GM18519 (cell line): ENCODE measurements at regions not wholly inside any gene's neighbourhood (a gene's known extent, or its start where the extent isn't known, plus 50 kb on each side); places are given as distances from the start of the nearest gene placed in this dataset.
"Not testable (repeated sequence)": the region's sequence is repeated elsewhere in the genome, so short reads cannot be mapped to it uniquely, and the experiment has no call there.

Source experiments
- ATAC-seq: cut with Tn5 transposase; IDR thresholded peaks from one replicate; pipeline ENCODE4 v1.9.1; 2021; ENCODE audit warnings: mild to moderate bottlenecking, moderate library complexity; ENCODE audit not compliant: unreplicated experiment, low FRiP score

- no peak for ATAC-seq
Measured at GRCh38 chr4:97123573-97123972, 1019.7 kb downstream of the STPG2 start.

- ATAC-seq: no peak
Measured at GRCh38 chr4:97132435-97132834, 1010.8 kb downstream of the STPG2 start.

GRCh38 chr4:97134456-97134855 lies 1008.8 kb downstream of the STPG2 start:
- no peak for ATAC-seq

- no peak for ATAC-seq
Measured at GRCh38 chr4:97139791-97140190, 1003.5 kb downstream of the STPG2 start.

GRCh38 chr4:97140545-97140944 lies 1002.7 kb downstream of the STPG2 start:
- ATAC-seq: no peak

GRCh38 chr4:97141332-97141731 lies 1001.9 kb downstream of the STPG2 start:
- ATAC-seq: not testable (repeated sequence)

GRCh38 chr4:97142410-97142809 lies 1000.9 kb downstream of the STPG2 start:
- no peak for ATAC-seq

GRCh38 chr4:97142893-97143292 lies 1000.4 kb downstream of the STPG2 start:
- ATAC-seq: no peak

GRCh38 chr4:97144199-97144598 lies 999.1 kb downstream of the STPG2 start:
- ATAC-seq: no peak

GRCh38 chr4:97150966-97151365 lies 992.3 kb downstream of the STPG2 start:
- no peak for ATAC-seq

- no peak for ATAC-seq
Measured at GRCh38 chr4:97152149-97152548, 991.1 kb downstream of the STPG2 start.

GRCh38 chr4:97153042-97153441 lies 990.2 kb downstream of the STPG2 start:
- no peak for ATAC-seq

- ATAC-seq: no peak
Measured at GRCh38 chr4:97159625-97160024, 983.7 kb downstream of the STPG2 start.

- ATAC-seq: no peak
Measured at GRCh38 chr4:97185233-97185632, 958.0 kb downstream of the STPG2 start.

- no peak for ATAC-seq
Measured at GRCh38 chr4:97197106-97197505, 946.2 kb downstream of the STPG2 start.

GRCh38 chr4:97208749-97209148 lies 934.5 kb downstream of the STPG2 start:
- no peak for ATAC-seq

- no peak for ATAC-seq
Measured at GRCh38 chr4:97215409-97215941, 927.8 kb downstream of the STPG2 start.

GRCh38 chr4:97216046-97216445 lies 927.2 kb downstream of the STPG2 start:
- no peak for ATAC-seq

- no peak for ATAC-seq
Measured at GRCh38 chr4:97235521-97235920, 907.8 kb downstream of the STPG2 start.

GRCh38 chr4:97238956-97239666 lies 904.2 kb downstream of the STPG2 start:
- ATAC-seq: no peak

- no peak for ATAC-seq
Measured at GRCh38 chr4:97239667-97239997, 903.6 kb downstream of the STPG2 start.

GRCh38 chr4:97252615-97253154 lies 890.6 kb downstream of the STPG2 start:
- no peak for ATAC-seq
